OCI-LY1 (cell line): ENCODE measurements at regions not wholly inside any gene's neighbourhood (a gene's known extent, or its start where the extent isn't known, plus 50 kb on each side); places are given as distances from the start of the nearest gene placed in this dataset.
"Not testable (repeated sequence)": the region's sequence is repeated elsewhere in the genome, so short reads cannot be mapped to it uniquely, and the experiment has no call there.

Source experiments
- H2AFZ ChIP-seq: fragments of 200-600 bp; sonication (generic), shearing (Covaris generic); 2 replicates; pipeline ENCODE4 v1.6.0; 2014; ENCODE audit warnings: antibody characterized with exemption, mild to moderate bottlenecking, low read length
- H3F3A ChIP-seq: fragments of 200-600 bp; sonication (generic), shearing (Covaris generic); 2 replicates; pipeline ENCODE4 v1.6.0; 2014; ENCODE audit warnings: mild to moderate bottlenecking, antibody characterized with exemption, low read length, moderate library complexity; ENCODE audit not compliant: insufficient read depth
- H3K27ac ChIP-seq: fragments of 200-600 bp; sonication (generic); 2 replicates; pipeline ENCODE4 v1.5.1; 2014; ENCODE audit warnings: low read length, mixed run types, mild to moderate bottlenecking, low read depth; ENCODE audit not compliant: poor library complexity, severe bottlenecking
- H3K27me3 ChIP-seq: fragments of 200-600 bp; sonication (generic); 2 replicates; pipeline ENCODE4 v1.6.0; 2014; ENCODE audit warnings: antibody characterized with exemption, mild to moderate bottlenecking, low read length, moderate library complexity; ENCODE audit not compliant: insufficient read depth
- H3K36me3 ChIP-seq: fragments of 200-600 bp; sonication (generic); 2 replicates; pipeline ENCODE4 v1.6.1; 2014; ENCODE audit warnings: mild to moderate bottlenecking, antibody characterized with exemption, low read length, moderate library complexity, mixed read lengths; ENCODE audit not compliant: insufficient read depth
- H3K4me1 ChIP-seq: fragments of 200-600 bp; sonication (generic); 2 replicates; pipeline ENCODE4 v1.5.1; 2014; ENCODE audit warnings: mild to moderate bottlenecking, low read length, moderate library complexity; ENCODE audit not compliant: insufficient read depth, severe bottlenecking
- H3K4me2 ChIP-seq: fragments of 200-600 bp; sonication (generic), shearing (Covaris generic); 2 replicates; pipeline ENCODE4 v1.6.1; 2014; ENCODE audit warnings: low read length
- H3K4me3 ChIP-seq: fragments of 200-600 bp; sonication (generic); 2 replicates; pipeline ENCODE4 v1.5.1; 2014; ENCODE audit warnings: low read length, low read depth, mild to moderate bottlenecking, mixed read lengths; ENCODE audit not compliant: poor library complexity, severe bottlenecking
- H3K79me2 ChIP-seq: fragments of 200-600 bp; shearing (Covaris generic); 2 replicates; pipeline ENCODE4 v1.6.1; 2016; ENCODE audit warnings: mixed run types, low read length, mixed read lengths; ENCODE audit not compliant: insufficient read depth
- H3K9ac ChIP-seq: fragments of 200-600 bp; sonication (generic), shearing (Covaris generic); 2 replicates; pipeline ENCODE4 v1.6.1; 2014; ENCODE audit warnings: mild to moderate bottlenecking, low read length, mixed read lengths
- H3K9me2 ChIP-seq: fragments of 200-600 bp; sonication (generic), shearing (Covaris generic); 2 replicates; pipeline ENCODE4 v1.6.1; 2014; ENCODE audit warnings: low read depth, mild to moderate bottlenecking, low read length, mixed read lengths
- H3K9me3 ChIP-seq: fragments of 200-600 bp; shearing (Covaris generic); 2 replicates; pipeline ENCODE4 v1.6.1; 2014; ENCODE audit warnings: low read length, mixed read lengths
- H4K20me1 ChIP-seq: fragments of 200-600 bp; sonication (generic), shearing (Covaris generic); 2 replicates; pipeline ENCODE4 v1.6.0; 2016; ENCODE audit warnings: mild to moderate bottlenecking, low read length; ENCODE audit not compliant: insufficient read depth
- CTCF ChIP-seq: fragments of 200-600 bp; sonication (generic), shearing (Covaris generic); IDR thresholded peaks from 2 replicates; pipeline ENCODE4 v1.5.1; 2017; ENCODE audit warnings: mild to moderate bottlenecking, antibody characterized with exemption, low read length, moderate library complexity, mixed read lengths
- EZH2 ChIP-seq: fragments of 200-600 bp; sonication (generic), shearing (Covaris generic); IDR thresholded peaks from 2 replicates; pipeline ENCODE4 v1.8.0; 2017; ENCODE audit warnings: borderline replicate concordance, mixed run types, mild to moderate bottlenecking, antibody characterized with exemption, low read length, moderate library complexity, mixed read lengths

GRCh38 chr10:4276151-4276550 lies 491.1 kb upstream of the KLF6 start:
- no peaks in the 10 kb centered on the region for H3F3A ChIP-seq
- no peak overlapping the region for H3K4me2 ChIP-seq

GRCh38 chr10:4274671-4275070 lies 489.7 kb upstream of the KLF6 start:
- H2AFZ ChIP-seq, H3K9me2 ChIP-seq, H3K4me3 ChIP-seq, H3K27me3 ChIP-seq, H3K36me3 ChIP-seq, H3K79me2 ChIP-seq, H3K4me2 ChIP-seq, H4K20me1 ChIP-seq, H3K27ac ChIP-seq, H3K9me3 ChIP-seq, H3K4me1 ChIP-seq, H3K9ac ChIP-seq, H3F3A ChIP-seq: not testable (repeated sequence)

More at GRCh38 chr10:4276151-4276550, 491.1 kb upstream of the KLF6 start:
- Histone ChIP-seq H3K27ac (no peak overlapping the region), H3K4me3 (no peak overlapping the region), H3K9ac (no peak overlapping the region), H3K9me3 (no peaks in the 10 kb centered on the region), H3K4me1 (no peaks in the 10 kb centered on the region), H2AFZ (no peak overlapping the region), H3K27me3 (no peaks in the 10 kb centered on the region), H3K9me2 (no peaks in the 10 kb centered on the region), H3K79me2 (no peaks in the 10 kb centered on the region), H3K36me3 (no peaks in the 10 kb centered on the region), H4K20me1 (no peaks in the 10 kb centered on the region)
- TF ChIP-seq CTCF (no peak), EZH2 (no peak)

- Histone ChIP-seq H3K27ac (no peak overlapping the region), H3K27me3 (no peaks in the 10 kb centered on the region), H3K9ac (no peak overlapping the region), H3K36me3 (no peaks in the 10 kb centered on the region), H3K4me3 (no peak overlapping the region), H3K9me2 (no peaks in the 10 kb centered on the region), H3K9me3 (no peaks in the 10 kb centered on the region), H3F3A (no peaks in the 10 kb centered on the region), H4K20me1 (no peaks in the 10 kb centered on the region), H3K4me2 (no peak overlapping the region), H2AFZ (no peak overlapping the region), H3K4me1 (no peaks in the 10 kb centered on the region), H3K79me2 (no peaks in the 10 kb centered on the region)
- TF ChIP-seq CTCF (no peak), EZH2 (no peak)
These were observed 486.2 kb upstream of the KLF6 start for GRCh38 chr10:4271193-4271592.

GRCh38 chr10:4270116-4270515 lies 485.1 kb upstream of the KLF6 start:
- no peak overlapping the region for H3K27ac ChIP-seq
- no peaks in the 10 kb centered on the region for H3K36me3 ChIP-seq
- no peaks in the 10 kb centered on the region for H3K27me3 ChIP-seq
- H3K4me3 ChIP-seq: no peak overlapping the region
- no peaks in the 10 kb centered on the region for H3K9me2 ChIP-seq
- no peaks in the 10 kb centered on the region for H3K79me2 ChIP-seq
- no peak overlapping the region for H3K9ac ChIP-seq
- H4K20me1 ChIP-seq: no peaks in the 10 kb centered on the region
- no peaks in the 10 kb centered on the region for H3K4me1 ChIP-seq
- no peaks in the 10 kb centered on the region for H3F3A ChIP-seq
- no peak overlapping the region for H2AFZ ChIP-seq
- H3K9me3 ChIP-seq: no peaks in the 10 kb centered on the region
- TF ChIP-seq CTCF (no peak), EZH2 (no peak)
- H3K4me2 ChIP-seq: no peak overlapping the region

GRCh38 chr10:4268490-4268889 lies 483.5 kb upstream of the KLF6 start:
- not testable (repeated sequence) for H2AFZ ChIP-seq, H3K36me3 ChIP-seq, H3K9me3 ChIP-seq, H3K9me2 ChIP-seq, H3K9ac ChIP-seq, H3F3A ChIP-seq, H3K4me3 ChIP-seq, H3K27ac ChIP-seq, H3K4me1 ChIP-seq, H3K79me2 ChIP-seq, H4K20me1 ChIP-seq, H3K27me3 ChIP-seq, H3K4me2 ChIP-seq
